CD4-positive, alpha-beta T cell treated with Interferon alpha-2 for 1 hour (primary cell): ENCODE measurements at regions not wholly inside any gene's neighbourhood (a gene's known extent, or its start where the extent isn't known, plus 50 kb on each side); places are given as distances from the start of the nearest gene placed in this dataset.

Experiments used
- DNase-seq, 2 donors: peaks; one replicate each; pipeline ENCODE4 v3.0.0-alpha.2; 2020 to 2022

DNA sequence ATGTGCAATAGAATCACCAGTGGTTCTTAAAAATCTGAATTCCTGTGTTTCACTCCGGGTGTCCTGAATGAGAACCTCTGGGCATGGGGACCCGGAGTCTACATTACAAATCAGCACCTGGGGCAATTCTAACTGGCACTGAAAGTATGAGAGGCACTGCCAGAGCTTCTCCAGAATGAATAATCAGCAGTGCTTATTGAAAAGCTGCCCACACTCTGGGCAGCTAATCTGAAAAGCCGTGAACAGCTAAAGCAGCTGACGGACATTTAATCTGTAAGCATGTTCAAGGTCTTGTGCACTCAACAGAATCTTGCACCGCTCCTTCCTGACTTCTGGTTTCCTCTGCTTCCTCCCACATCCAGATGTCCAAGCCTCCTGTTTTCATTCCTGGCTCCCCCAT is 113.3 kb upstream of the KIF5B start:
- DNase-seq = no peak

DNA sequence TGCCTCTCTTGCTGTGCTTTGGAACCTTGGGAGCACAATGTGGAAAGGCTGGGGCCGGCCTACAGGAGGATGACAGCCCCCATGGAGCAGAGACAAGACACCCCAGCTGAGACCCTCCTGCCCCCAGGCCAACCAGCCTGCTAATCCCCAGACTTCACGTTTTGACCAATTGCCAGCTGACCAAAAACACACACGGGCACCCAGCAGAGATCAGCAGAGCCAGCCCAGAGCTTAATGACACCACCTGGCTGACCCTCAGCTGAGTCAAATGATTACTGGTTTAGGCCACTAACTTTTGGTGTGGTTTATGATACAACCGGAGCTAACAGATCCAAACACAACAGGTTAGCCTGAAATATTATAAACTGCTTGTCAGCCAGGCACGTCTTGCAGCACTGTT is 111.2 kb upstream of the KIF5B start:
- no peak for DNase-seq

DNA sequence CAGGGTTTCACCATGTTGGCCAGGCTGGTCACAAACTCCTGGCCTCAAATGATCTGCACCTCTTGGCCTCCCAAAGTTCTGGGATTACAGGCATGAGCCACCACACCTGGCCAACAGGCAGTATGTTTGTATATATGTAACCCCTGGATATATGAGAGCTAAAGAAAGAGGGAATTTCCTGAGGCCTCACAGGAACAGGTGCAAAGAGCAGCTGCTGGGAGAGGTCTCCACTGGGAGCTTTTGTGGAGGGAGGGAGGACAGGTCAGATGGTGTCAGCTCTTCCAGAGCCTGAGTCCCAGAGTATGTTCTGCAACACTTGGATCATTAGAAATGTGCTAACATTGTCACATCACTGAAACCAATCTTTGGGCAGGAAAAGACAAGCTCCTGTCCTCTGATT is 110.1 kb upstream of the KIF5B start:
- no peak for DNase-seq

- DNase-seq = no peak
These were observed 107.5 kb upstream of the KIF5B start for GRCh38 chr10:32163762-32164148.

- no peak for DNase-seq
These were observed 107.0 kb upstream of the KIF5B start for GRCh38 chr10:32163071-32163761.

DNA sequence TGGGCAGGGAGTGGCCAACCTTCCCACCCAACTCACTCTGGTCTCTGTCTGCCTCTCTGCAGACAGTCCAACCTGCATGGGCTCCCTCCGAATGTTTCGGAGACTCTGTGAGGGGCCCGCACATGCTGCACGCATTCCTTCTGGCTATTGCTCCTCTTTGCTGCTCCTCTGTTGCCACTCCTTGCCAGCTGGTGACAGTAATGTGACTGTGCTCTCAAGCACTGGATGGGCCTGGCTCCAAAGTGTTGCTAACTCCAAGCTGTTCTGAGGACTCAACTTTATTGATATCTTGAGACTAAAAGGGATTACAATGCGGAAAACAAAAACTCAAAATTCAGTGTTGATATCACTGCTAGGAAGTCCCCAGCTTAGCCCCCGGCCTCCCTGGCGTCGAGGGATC is 105.4 kb upstream of the KIF5B start:
- no peak for DNase-seq

DNA sequence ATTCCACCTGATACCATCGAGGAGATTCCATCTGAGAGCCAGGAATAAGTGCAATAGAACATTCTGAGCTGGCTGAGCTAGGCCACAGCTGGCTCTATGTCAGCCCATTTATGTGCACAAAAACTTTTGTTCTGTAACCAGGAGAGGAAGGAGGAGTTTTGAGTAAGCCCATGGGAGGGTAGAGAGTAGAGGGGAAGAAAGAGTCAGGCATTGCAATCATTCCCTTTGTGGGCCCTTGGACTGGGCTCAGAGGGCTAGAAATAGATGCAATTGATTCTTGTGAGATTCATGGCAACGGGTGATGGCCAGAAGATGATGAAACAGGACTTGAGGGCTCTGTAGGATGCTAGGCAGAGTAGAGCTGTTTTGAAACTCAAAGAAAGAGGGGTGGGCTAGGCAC is 104.6 kb upstream of the KIF5B start:
- DNase-seq = no peak

GRCh38 chr10:32159264-32159663 is 103.0 kb upstream of the KIF5B start:
- no peak for DNase-seq

DNA sequence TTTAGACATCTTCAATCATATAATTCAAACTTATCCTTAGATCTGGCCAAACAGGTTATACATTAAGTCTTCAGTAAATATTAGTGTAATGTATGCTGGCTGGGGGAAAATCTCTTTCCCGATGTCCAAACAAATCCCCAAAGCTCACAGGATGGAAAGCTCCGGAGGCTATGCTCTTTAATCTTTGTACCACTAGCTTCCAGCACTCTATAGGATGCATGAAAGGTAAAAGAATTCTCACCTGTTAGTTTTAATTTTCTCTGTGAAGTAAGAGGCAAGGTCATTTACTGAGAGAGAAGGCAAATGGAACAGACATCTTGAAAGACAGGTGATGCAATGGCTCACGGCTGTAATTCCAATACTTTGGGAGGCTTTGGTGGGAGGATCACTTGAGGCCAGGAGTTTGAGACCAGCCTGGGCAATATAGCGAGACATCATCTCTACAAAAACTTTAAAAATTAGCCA is 99.8 kb upstream of the KIF5B start:
- DNase-seq = no peak

- no peak for DNase-seq
These were observed 98.9 kb upstream of the KIF5B start for GRCh38 chr10:32155075-32155516.

GRCh38 chr10:32153931-32154330 is 97.7 kb upstream of the KIF5B start:
- DNase-seq = no peak

DNA sequence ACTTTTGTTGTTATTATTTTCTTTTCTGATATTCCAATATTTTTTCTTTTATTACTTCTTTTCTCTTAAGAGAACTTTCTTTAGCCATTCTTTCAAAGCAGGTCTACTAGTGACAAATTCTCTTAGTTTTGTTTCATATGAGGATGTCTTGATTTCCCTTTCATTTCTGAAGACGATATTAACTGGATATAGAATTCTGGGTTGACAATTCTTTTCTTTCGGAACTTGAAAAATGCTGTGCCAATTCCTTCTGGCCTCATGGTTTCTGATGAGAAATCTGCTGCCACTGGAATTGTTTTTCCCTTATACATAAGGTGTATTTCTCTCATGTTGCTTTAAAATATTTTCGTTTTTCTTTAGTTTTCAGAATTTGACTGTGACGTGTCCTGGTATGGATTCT is 97.0 kb upstream of the KIF5B start:
- DNase-seq = no peak

DNA sequence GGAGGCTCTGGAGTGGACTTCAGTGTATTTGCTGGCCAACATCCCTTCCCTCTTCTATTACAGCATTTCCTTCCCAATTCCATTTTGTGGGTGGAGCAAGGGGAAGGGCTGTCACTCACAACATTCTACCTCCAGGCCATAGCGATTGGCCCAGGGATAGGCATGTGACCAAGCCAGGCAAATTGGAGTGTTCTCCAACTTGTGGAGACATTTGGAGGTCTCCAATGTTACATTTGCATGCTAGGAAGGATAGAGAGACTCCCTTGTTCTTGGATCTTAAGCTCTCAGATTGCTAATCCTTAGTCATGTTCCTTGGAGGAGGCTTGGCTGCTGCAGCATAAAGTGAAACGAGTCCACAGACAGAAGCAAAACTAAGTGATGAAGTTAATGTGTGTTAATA is 95.6 kb upstream of the KIF5B start:
- DNase-seq = no peak

- peak in 1 of 2 donors; percentile 16 for DNase-seq
These were observed 94.4 kb upstream of the KIF5B start for GRCh38 chr10:32150532-32151101.

GRCh38 chr10:32149252-32149955 is 93.2 kb upstream of the KIF5B start:
- DNase-seq = no peak

DNA sequence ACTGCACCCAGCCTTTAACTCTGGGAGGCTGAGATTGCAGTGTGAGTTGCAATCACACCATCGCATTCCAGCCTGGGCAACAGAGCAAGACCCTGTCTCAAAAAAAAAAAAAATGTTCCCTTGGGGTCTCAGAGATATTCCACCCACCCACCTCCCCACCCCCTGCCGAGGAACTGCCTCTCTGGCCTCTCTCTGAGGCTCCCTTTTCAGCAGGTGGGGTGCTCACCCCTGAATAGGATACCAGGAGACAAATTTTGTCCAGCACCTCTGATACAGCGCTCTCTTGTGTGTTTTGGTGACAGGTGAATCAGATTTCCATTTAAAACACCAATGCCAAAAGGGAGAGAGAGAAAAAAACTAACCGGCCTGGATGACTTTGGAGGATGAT is 92.6 kb upstream of the KIF5B start:
- DNase-seq = no peak

DNA sequence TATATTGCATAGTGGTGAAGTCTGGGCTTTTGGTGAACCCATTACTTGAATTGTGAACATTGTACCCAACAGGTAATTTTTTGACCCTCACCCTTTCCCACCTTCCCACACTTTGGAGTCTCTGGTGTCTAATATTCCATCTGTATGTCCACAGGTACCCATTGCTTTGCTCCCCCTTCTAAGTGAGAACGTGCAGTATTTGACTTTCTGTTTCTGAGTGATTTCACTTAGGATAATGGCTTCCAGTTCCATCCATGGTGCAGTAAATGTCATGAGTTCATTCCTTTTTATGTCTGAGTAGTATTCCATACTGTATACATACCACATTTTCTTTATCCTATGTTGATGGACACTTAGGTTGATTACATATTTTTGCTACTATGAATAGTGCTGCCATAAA is 91.5 kb upstream of the KIF5B start:
- DNase-seq = no peak

- no peak for DNase-seq
These were observed 89.9 kb upstream of the KIF5B start for GRCh38 chr10:32146166-32146565.

GRCh38 chr10:32144817-32145688 is 88.8 kb upstream of the KIF5B start:
- no peak for DNase-seq

DNA sequence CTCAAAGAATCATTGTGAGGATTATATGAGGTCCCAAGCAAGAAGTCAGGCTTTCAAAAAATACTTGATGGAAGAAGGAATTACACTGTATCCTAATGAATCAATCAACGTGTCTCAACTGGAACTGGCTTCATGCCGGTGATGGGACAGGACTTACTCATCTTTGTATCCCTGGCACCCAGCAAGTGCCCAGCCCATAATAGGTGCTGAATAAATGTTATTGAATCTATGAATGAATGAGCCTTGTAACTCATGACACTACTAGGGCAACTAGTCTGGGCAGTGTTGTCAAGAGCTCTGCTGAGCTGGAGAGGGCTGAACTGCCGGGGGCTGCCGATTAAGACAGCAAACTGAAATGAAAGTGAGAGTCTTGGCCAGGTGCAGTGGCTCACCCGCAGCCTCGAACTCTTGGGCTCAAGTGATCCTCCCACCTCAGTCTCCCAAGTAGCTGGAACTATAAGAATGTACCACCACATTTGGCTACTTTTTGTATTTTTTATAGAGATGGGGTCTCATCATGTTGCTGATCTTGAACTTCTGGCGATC is 87.2 kb upstream of the KIF5B start:
- no peak for DNase-seq

DNA sequence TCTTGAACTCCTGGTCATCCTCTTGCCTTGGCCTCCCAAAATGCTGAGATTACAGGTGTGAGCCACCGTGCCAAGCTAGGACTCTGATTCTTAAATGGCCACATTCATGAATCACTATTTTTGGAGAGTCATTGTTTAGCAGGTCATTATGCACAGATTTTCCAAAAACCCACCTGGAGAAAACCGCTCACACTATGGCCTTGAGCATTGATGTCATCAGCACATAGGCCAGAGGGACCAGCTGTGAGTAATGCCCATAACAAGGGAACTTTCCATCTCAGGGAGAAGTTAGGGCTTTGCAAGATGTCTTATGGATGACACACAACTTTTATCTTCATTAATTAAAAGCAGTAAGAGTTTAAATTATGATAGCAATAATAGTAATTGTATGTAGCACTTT is 86.4 kb upstream of the KIF5B start:
- DNase-seq = no peak

GRCh38 chr10:32141018-32141807 is 85.0 kb upstream of the KIF5B start:
- DNase-seq = no peak
